MCF 10A (cell line): ENCODE measurements at regions not wholly inside any gene's neighbourhood (a gene's known extent, or its start where the extent isn't known, plus 50 kb on each side); places are given as distances from the start of the nearest gene placed in this dataset.

Experiments used
- BruUV-seq: library from RNA; stranded (reverse); fragments of 400-500 nt; replicated peaks from 2 replicates; lab custom pipeline; 2021; lab: Mats Ljungman, UMichigan
- CTCF ChIA-PET: fragments of 300-600 bp; sonication (Branson Sonifier 250); formaldehyde crosslinking; extraction: SDS; loops from one replicate; lab custom pipeline; 2021; ENCODE audit warnings: antibody characterized with exemption, inconsistent platforms; lab: Yijun Ruan, JAX
- POLR2A ChIA-PET: fragments of 300-600, 350-650 bp; sonication (Branson Sonifier 250); formaldehyde crosslinking; extraction: SDS; loops from one replicate; lab custom pipeline; 2020; ENCODE audit warnings: antibody characterized with exemption, inconsistent platforms; lab: Yijun Ruan, JAX
- DNase-seq: peaks from one replicate; pipeline ENCODE4 v3.0.0-alpha.2; 2018; ENCODE audit not compliant: unreplicated experiment
- H3K27ac Mint-ChIP-seq: one replicate; pipeline ENCODE4 v1.8.0; 2022; ENCODE audit warnings: mild to moderate bottlenecking, low read depth, mixed read lengths; ENCODE audit not compliant: unreplicated experiment
- H3K27me3 Mint-ChIP-seq: one replicate; pipeline ENCODE4 v1.8.0; 2022; ENCODE audit warnings: mixed read lengths; ENCODE audit not compliant: insufficient read depth, unreplicated experiment
- H3K36me3 Mint-ChIP-seq: one replicate; pipeline ENCODE4 v1.8.0; 2022; ENCODE audit warnings: mild to moderate bottlenecking, moderate library complexity, mixed read lengths; ENCODE audit not compliant: insufficient read depth, unreplicated experiment
- H3K4me1 Mint-ChIP-seq: one replicate; pipeline ENCODE4 v1.8.0; 2022; ENCODE audit warnings: mixed read lengths; ENCODE audit not compliant: insufficient read depth, unreplicated experiment
- H3K4me3 Mint-ChIP-seq: one replicate; pipeline ENCODE4 v1.8.0; 2022; ENCODE audit warnings: mild to moderate bottlenecking, moderate library complexity, mixed read lengths; ENCODE audit not compliant: unreplicated experiment
- H3K9me3 Mint-ChIP-seq: one replicate; pipeline ENCODE4 v1.8.0; 2022; ENCODE audit warnings: mixed read lengths; ENCODE audit not compliant: unreplicated experiment
- CTCF ChIP-seq: fragments of 200-600 bp; IDR thresholded peaks from one replicate; pipeline ENCODE4 v1.8.0; 2022; ENCODE audit warnings: antibody characterized with exemption, mild to moderate bottlenecking; ENCODE audit not compliant: unreplicated experiment
- intact Hi-C: fragments of 100-400 bp; cut with micrococcal nuclease; formaldehyde crosslinking; loops from 2 replicates; pipeline ENCODE4 v1.14.1; 2022

- Mint-ChIP-seq H3K4me3 (no peak overlapping the region), H3K9me3 (no peaks in the 10 kb centered on the region), H3K27me3 (no peaks in the 10 kb centered on the region), H3K36me3 (no peaks in the 10 kb centered on the region), H3K27ac (no peak overlapping the region), H3K4me1 (peaks cover 11% of the 10 kb centered on the region)
- BruUV-seq = no TSS peak
- ChIA-PET POLR2A (interaction anchor here (0.6 kb wide), 1 partner anchor 15 kb away, joined by 3 read pairs; no protein-coding TSS in a partner anchor), CTCF (interaction anchor here (0.6 kb wide), 1 partner anchor 1782 kb away, joined by 4 read pairs; no protein-coding TSS in a partner anchor)
- no peak for DNase-seq
- intact Hi-C loops = no loop called here
- no peak for TF ChIP-seq CTCF
Measured at GRCh38 chr13:75931116-75931515, 295.0 kb downstream of the LMO7 start.

DNA sequence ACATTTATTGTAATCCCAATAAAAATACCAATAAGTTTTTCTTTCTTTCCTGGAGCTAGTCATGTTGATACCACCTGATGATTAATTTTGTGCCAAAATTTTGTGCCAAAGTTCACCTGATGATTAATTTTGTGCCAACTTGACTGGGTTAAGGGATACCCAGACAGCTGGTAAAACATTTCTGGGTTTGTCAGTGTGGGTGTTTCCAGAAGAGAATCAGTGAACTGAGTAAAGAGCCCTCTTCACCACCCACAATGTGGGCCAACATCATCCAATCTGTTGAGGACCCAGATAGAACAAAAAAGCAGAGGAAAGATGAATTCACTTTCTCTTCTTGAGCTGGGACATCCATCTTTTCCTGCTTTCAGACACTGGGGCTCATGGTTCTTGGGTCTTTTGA, 292.9 kb downstream of the LMO7 start:
- H3K36me3 Mint-ChIP-seq = no peaks in the 10 kb centered on the region
- H3K27ac Mint-ChIP-seq = no peak overlapping the region
- POLR2A ChIA-PET = no interaction called here
- no peaks in the 10 kb centered on the region for H3K9me3 Mint-ChIP-seq
- no peaks in the 10 kb centered on the region for H3K27me3 Mint-ChIP-seq
- no TSS peak for BruUV-seq
- CTCF ChIA-PET = no interaction called here
- no peak overlapping the region for H3K4me3 Mint-ChIP-seq
- no peak for DNase-seq
- H3K4me1 Mint-ChIP-seq = no peaks in the 10 kb centered on the region
- intact Hi-C loops = no loop called here
- TF ChIP-seq CTCF = no peak

DNA sequence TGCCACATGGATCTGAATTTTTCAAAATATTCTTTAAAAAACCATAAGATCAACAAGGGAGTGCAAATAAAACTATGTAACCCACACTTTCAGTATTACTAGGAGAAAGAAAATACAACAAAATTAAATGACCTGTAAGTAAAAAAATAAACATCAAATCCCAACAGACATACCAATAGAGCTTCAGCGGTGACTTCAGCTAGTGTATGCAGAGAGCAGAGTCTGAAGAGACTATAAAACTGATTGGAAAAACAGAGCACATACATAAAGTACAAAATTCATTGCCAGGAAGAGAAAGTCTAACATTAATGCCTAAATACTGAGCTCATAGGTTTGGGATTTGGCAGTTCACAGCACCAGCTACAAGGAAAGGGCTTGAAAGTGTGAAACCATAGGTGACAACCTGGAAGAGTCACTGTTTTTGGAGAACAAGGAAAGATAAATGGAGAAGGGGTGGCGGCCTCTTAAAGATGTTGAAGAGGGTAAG, 291.1 kb downstream of the LMO7 start:
- CTCF ChIA-PET = interaction anchor here (1.0 kb wide), 1 partner anchor 26 kb away, joined by 4 read pairs; no protein-coding TSS in a partner anchor
- Mint-ChIP-seq H3K27ac (no peak overlapping the region), H3K27me3 (no peaks in the 10 kb centered on the region), H3K36me3 (no peaks in the 10 kb centered on the region), H3K4me1 (no peaks in the 10 kb centered on the region), H3K4me3 (no peak overlapping the region), H3K9me3 (no peaks in the 10 kb centered on the region)
- intact Hi-C loops = no loop called here
- no peak for DNase-seq
- TF ChIP-seq CTCF = no peak
- BruUV-seq = no TSS peak
- POLR2A ChIA-PET = interaction anchor here (0.9 kb wide), 1 partner anchor 1443 kb away, joined by 3 read pairs; no protein-coding TSS in a partner anchor

DNA sequence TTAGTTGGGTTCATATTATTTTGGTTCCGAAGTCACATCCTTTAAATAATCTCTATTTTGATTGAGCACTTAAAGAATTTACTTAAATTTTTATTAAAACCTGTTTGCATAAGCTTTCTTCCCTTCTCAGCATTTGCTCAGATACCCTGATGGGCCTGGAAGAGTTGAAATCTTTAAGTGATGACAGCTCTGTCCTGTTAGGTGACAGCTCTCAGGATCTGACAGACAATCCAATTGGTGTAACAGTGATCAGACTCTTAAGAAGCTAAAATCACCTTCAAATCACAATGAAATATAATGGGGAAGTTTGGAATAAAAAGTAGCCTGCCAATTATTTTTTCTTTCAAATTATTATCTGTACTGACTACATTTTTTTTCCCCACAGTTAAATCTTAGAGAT, 284.4 kb downstream of the LMO7 start:
- CTCF ChIA-PET = no interaction called here
- intact Hi-C loops = no loop called here
- H3K36me3 Mint-ChIP-seq = no peaks in the 10 kb centered on the region
- no TSS peak for BruUV-seq
- no peak for TF ChIP-seq CTCF
- H3K9me3 Mint-ChIP-seq = no peaks in the 10 kb centered on the region
- no peaks in the 10 kb centered on the region for H3K4me1 Mint-ChIP-seq
- no peaks in the 10 kb centered on the region for H3K27me3 Mint-ChIP-seq
- POLR2A ChIA-PET = interaction anchor here (0.6 kb wide), 1 partner anchor 111 kb away, joined by 3 read pairs; no protein-coding TSS in a partner anchor
- no peak for DNase-seq
- H3K27ac Mint-ChIP-seq = no peak overlapping the region
- no peak overlapping the region for H3K4me3 Mint-ChIP-seq
